ENCODE measurements at regions not wholly inside any gene's neighbourhood (a gene's known extent, or its start where the extent isn't known, plus 50 kb on each side); places are given as distances from the start of the nearest gene placed in this dataset.

- TF ChIP-seq REST (IDR thresholded peaks at IDR 0.05; ENCODE audit: insufficient read depth in 1 of 2, low read depth in 2 of 2, low read length in 2 of 2) (no peak), FOXP2 (optimal IDR thresholded peaks at IDR 0.05; ENCODE audit: borderline replicate concordance, extremely low read depth, extremely low read length, insufficient read depth) (no peak), SIN3A (IDR thresholded peaks at IDR 0.05; ENCODE audit: borderline replicate concordance, insufficient read depth, low read length) (no peak), POLR2AphosphoS5 (IDR thresholded peaks at IDR 0.05; ENCODE audit: low read depth, low read length) (no peak), TAF1 (IDR thresholded peaks at IDR 0.05; ENCODE audit: borderline replicate concordance, insufficient read depth, low read length) (no peak)
Measured at GRCh38 chr17:77863814-77864161, 94.7 kb upstream of the TNRC6C start.

DNA sequence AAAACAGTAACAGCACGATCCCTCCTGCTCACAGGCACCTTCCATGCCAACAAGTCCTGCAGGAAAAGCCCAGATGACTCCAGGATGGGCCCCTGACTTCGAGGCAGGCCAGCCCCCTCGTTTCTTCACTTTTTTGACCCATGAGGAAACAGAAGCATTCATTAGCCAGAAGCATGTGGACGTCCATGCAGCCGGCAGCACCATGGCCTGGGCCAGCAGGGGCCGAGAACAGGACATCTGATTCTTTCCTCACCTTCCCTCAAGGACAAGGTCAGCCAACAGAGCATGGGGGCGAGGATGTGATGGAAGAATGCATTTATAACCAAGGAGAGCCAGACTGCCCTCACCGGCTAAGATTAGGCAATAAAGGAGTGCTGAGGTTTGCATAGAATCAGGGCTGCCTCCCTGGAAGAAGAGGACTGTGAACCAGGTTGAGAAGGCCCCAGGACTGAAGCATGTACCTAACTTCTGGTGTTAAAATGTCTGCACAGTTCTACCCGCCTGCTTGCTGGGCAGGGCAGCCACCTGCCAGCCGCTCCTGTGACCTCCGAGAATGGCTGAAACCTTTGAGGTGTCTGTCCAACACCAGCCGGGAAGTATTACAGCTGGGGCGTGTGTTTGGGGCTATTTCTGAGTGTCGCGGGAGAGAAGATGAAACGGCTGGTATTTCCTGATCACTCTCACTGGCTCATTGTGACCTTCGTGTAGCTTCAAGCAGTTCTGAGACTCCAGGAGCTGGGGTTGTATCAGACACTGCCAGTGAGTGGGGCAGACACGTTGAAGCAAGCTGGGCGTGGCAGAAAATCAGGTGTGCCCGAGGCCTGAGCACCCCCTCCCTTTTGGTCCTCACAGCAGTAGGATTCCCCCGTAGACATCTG lies 94.0 kb upstream of the TNRC6C start:
- TF ChIP-seq REST (IDR thresholded peaks at IDR 0.05; ENCODE audit: insufficient read depth in 1 of 2, low read depth in 2 of 2, low read length in 2 of 2) (no peak), POLR2AphosphoS5 (IDR thresholded peaks at IDR 0.05; ENCODE audit: low read depth, low read length) (no peak), TAF1 (IDR thresholded peaks at IDR 0.05; ENCODE audit: borderline replicate concordance, insufficient read depth, low read length) (no peak), FOXP2 (optimal IDR thresholded peaks at IDR 0.05; ENCODE audit: borderline replicate concordance, extremely low read depth, extremely low read length, insufficient read depth) (no peak), SIN3A (IDR thresholded peaks at IDR 0.05; ENCODE audit: borderline replicate concordance, insufficient read depth, low read length) (no peak)

- TF ChIP-seq SIN3A (IDR thresholded peaks at IDR 0.05; ENCODE audit: borderline replicate concordance, insufficient read depth, low read length) = no peak
- no peak for TF ChIP-seq POLR2AphosphoS5 (IDR thresholded peaks at IDR 0.05; ENCODE audit: low read depth, low read length)
- no peak for TF ChIP-seq FOXP2 (optimal IDR thresholded peaks at IDR 0.05; ENCODE audit: borderline replicate concordance, extremely low read depth, extremely low read length, insufficient read depth)
- no peak for TF ChIP-seq TAF1 (IDR thresholded peaks at IDR 0.05; ENCODE audit: borderline replicate concordance, insufficient read depth, low read length)
- TF ChIP-seq REST (IDR thresholded peaks at IDR 0.05; ENCODE audit: insufficient read depth in 1 of 2, low read depth in 2 of 2, low read length in 2 of 2) = no peak
Measured at GRCh38 chr17:77865112-77865611, 93.3 kb upstream of the TNRC6C start.

- no peak for TF ChIP-seq POLR2AphosphoS5 (IDR thresholded peaks at IDR 0.05; ENCODE audit: low read depth, low read length)
- no peak for TF ChIP-seq SIN3A (IDR thresholded peaks at IDR 0.05; ENCODE audit: borderline replicate concordance, insufficient read depth, low read length)
- TF ChIP-seq FOXP2 (optimal IDR thresholded peaks at IDR 0.05; ENCODE audit: borderline replicate concordance, extremely low read depth, extremely low read length, insufficient read depth) = no peak
- TF ChIP-seq TAF1 (IDR thresholded peaks at IDR 0.05; ENCODE audit: borderline replicate concordance, insufficient read depth, low read length) = no peak
- no peak for TF ChIP-seq REST (IDR thresholded peaks at IDR 0.05; ENCODE audit: insufficient read depth in 1 of 2, low read depth in 2 of 2, low read length in 2 of 2)
Measured at GRCh38 chr17:77865716-77866115, 92.8 kb upstream of the TNRC6C start.

Data from PFSK-1 (cell line).